Cardiac septum (tissue), 1 donor: ENCODE measurements at regions not wholly inside any gene's neighbourhood (a gene's known extent, or its start where the extent isn't known, plus 50 kb on each side); places are given as distances from the start of the nearest gene placed in this dataset.
"Not testable (repeated sequence)": the region's sequence is repeated elsewhere in the genome, so short reads cannot be mapped to it uniquely, and the experiment has no call there.

ENCODE experiments used
- DNase-seq: peaks from one replicate; pipeline ENCODE4 v3.0.0-alpha.2; 2020; ENCODE audit warnings: low spot score
- intact Hi-C: fragments of 100-400 bp; cut with DNase I; formaldehyde crosslinking; loops from one replicate; pipeline ENCODE4 v1.14.0; 2022
- donor health status: DM: no; HTN: no; CAD: no.

- intact Hi-C loops: no loop called here
- no peak for DNase-seq
These were observed 182.7 kb downstream of the UXS1 start for GRCh38 chr2:106011380-106011779.

DNA sequence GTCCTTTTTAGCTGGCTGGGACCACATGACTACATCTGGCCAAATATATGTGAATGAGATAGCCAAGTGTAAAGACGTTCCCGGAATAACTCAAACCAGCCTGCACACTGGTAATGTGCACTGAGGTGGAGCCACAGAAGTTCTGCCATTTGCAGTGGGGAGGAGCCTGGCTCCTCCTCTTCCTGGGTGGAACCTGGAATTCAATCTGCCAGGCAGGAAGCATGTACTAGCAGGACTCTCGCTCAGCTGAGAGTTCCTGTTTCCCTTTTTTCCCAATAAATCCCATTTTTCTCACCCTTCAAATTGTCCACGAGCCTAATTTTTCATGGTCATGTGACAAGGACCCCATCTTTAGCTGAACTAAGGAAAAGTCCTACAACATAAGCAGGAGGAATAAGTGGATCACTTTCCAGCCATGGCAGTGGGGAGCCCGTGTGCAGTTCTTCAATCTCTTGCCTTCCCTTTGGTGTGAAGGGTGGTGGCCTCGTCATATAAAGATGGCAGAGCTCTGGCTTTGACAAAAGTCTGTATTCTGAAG lies 183.2 kb downstream of the UXS1 start:
- intact Hi-C loops: no loop called here
- no peak for DNase-seq

GRCh38 chr2:106009096-106009495 lies 185.0 kb downstream of the UXS1 start:
- intact Hi-C loops: no loop called here
- DNase-seq: no peak

DNA sequence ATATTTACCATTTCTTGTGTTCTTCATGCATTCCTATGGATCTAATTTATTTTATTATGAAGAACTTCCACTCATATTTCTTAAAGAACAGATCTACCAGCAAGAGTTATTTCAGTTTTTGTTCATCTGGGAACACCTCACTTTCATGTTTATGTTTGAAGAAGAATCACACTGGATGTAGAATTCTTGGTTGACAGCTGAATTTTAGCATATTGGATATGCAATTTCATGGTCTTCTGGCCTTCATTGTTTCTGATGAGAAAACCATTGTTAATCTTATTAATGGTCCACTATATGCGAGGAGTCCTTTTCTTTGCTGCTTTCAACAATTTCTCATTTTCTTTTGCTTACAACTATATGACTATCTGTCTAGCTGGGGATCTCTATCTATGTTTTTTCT lies 189.2 kb downstream of the UXS1 start:
- intact Hi-C loops: no loop called here
- no peak for DNase-seq

GRCh38 chr2:105999211-105999989 lies 194.7 kb downstream of the UXS1 start:
- no peak for DNase-seq
- intact Hi-C loops: no loop called here

GRCh38 chr2:105997711-105998110 lies 196.4 kb downstream of the UXS1 start:
- DNase-seq: no peak
- intact Hi-C loops: no loop called here

- intact Hi-C loops: no loop called here
These were observed 203.5 kb downstream of the UXS1 start for GRCh38 chr2:105990624-105991023.

GRCh38 chr2:105989803-105990202 lies 204.3 kb downstream of the UXS1 start:
- intact Hi-C loops, DNase-seq: not testable (repeated sequence)

More at GRCh38 chr2:105990624-105991023, 203.5 kb downstream of the UXS1 start:
- no peak for DNase-seq

- intact Hi-C loops: no loop called here
These were observed 205.0 kb downstream of the UXS1 start for GRCh38 chr2:105989070-105989469.

DNA sequence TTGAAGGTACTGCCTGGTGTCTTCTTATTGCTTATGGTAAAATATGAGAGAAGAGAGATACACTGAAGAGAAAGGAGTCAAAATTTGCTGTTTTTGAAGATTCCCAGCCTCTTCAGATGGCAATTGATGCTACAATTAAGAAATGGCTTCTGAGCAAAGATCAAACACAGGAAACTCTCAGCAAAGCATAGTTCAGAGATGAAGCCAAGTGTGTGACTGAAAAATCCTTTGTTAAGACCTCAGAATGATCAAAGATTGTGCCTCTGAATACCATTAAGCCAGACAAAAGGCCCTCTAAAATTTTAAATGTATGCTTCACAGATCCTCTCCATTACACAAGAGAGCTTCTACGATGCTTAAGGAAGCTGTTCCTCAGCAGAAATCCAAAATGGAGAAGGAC lies 216.3 kb downstream of the UXS1 start:
- intact Hi-C loops: no loop called here
- no peak for DNase-seq

More at GRCh38 chr2:105989070-105989469, 205.0 kb downstream of the UXS1 start:
- DNase-seq: no peak

DNA sequence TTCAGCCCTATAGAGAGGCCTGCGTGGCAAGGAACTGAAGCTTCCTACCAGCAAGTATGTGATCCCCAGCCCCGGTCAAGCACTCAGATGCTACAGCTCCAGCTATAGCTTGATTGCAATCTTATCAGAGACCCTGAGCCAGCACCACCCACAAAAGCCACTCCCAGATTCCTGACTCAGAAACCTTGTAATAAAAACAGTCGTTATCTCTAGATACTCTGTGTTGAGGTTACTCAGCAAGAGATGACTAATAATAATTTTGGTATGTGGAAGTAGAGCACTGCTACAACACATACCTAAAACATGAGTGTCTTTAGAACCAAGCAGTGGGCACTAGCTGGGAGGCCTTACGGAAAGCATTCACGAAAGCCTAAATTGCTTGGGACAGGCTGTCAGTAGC lies 216.9 kb downstream of the UXS1 start:
- intact Hi-C loops: no loop called here

DNA sequence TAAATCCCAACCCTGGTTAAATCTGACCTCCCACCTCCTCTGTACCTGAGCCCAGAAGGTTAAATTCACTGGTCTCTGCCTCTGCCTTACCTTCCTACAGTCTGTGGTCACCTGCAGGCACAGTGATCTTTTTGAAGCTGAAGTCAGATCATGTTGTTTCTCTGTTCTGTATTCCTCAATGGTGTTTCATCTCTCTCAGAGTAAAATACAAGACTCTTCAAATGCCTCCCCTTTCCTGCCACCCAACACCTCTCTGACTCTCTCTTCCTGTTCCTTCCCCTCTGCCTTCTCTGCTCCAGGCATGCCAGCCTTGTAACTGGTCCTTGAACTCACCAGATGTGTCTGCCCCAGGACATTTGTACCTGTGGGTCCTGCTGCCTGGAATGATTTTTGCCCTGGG lies 219.3 kb downstream of the UXS1 start:
- intact Hi-C loops: no loop called here
- DNase-seq: no peak

More for the DNA sequence above, 216.9 kb downstream of the UXS1 start:
- no peak for DNase-seq

DNA sequence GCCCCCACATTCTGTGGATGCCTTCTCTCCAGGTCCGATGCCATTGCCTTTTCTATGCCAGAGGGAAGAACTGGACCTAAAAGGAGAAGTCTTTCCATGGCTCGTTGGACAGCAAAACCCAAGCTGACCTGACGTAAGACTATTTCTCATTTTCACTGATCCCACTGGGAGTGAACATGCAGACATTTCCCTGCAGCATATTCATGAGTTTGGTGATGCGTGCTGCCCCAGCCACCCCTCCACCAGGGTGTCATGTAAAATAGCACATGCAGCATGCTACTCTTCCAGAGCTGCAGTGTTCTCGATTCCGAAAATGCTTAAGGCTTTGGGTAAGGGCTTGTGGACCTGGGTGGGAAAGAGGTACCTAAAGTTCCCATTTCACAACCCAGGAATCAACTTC lies 221.2 kb downstream of the UXS1 start:
- intact Hi-C loops: no loop called here
- no peak for DNase-seq

- no peak for DNase-seq
- intact Hi-C loops: no loop called here
These were observed 221.9 kb downstream of the UXS1 start for GRCh38 chr2:105972246-105972645.

DNA sequence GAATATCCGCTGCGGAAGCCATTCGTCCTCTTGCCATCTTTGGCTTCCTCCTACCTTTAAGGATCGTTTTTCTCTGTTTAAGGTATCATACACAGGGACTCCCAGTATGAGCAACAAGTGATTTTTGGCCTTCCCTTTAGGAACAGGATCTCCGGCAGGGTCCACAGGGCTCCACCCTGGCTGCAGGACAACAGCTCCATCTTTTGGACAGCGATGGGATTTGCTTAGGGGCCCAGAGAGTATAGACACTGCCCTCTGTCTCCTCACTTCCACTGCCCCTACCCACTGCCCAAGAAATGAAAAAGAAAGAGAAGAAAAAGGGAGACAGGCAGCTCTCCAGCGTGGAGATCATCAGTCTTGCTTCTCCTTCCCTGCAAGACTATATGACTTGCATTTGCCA lies 224.5 kb downstream of the UXS1 start:
- DNase-seq: no peak
- intact Hi-C loops: loop anchor here (10.0 kb wide), 1 partner anchor 395 kb away; no protein-coding TSS in a partner anchor

DNA sequence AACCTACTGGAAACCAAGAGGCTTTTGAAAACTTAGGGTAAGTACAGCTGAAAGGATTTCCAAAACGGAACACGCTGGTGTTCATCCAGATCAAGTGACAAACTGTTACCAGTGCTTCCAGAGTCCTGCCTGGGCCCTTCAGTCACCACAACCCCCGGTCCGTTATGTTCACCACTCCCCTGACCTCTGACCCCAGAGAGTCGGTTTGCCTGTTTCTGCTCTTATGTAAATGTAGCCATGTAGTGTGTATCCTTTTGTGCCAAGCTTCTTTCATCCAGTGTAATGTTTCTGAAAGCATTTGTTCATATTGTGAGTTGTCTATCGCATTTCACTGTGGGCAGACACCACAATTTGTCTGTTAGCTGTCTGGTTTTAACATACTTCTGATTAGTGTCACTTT lies 217.5 kb downstream of the NCK2 start:
- no peak for DNase-seq
- intact Hi-C loops: loop anchor here (10.0 kb wide), 1 partner anchor 387 kb away; no protein-coding TSS in a partner anchor

- intact Hi-C loops: loop anchor here (10.0 kb wide), 1 partner anchor 387 kb away; no protein-coding TSS in a partner anchor
- no peak for DNase-seq
These were observed 217.0 kb downstream of the NCK2 start for GRCh38 chr2:105961599-105962146.

DNA sequence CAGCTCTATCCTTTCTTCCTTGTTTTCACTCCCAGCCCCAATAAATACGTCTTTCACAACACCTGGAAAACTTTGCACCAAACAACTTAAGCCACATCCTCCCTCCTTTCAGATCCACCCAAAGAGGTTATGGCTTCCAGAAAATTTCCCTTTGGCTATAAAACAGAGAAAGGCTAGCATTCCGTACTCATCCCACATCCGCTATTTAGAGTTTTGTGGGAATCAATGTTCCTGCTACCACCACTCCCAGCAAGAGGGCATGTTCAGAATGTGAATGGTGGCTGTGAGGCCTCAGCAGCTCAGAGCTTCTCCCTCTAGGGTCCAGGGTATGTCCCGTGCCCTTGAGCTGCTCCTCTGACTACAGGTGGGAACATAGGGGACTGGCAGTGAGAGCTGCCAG lies 214.6 kb downstream of the NCK2 start:
- DNase-seq: no peak
- intact Hi-C loops: no loop called here

DNA sequence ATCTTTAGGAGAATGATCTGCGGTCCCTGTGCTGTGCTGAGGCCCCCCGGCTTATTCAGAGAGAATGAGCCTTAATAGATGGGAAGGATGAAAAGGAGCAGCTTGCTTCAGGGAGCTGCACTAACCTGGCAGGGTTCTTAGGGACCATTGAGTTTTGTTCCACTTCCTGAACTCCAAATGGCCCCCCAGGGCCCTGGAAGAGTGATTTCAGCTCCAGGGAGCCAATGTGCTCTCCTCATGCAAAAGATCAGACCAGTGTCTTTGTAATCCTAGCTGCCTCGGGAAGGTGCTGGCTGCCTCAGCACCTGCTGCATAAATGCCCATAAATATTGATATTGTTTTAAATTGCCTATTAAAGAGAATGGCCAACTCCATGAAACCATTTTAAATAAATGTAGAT lies 210.2 kb downstream of the NCK2 start:
- no peak for DNase-seq
- intact Hi-C loops: no loop called here

- intact Hi-C loops: no loop called here
- DNase-seq: no peak
These were observed 209.2 kb downstream of the NCK2 start for GRCh38 chr2:105953942-105954341.

GRCh38 chr2:105952131-105952530 lies 207.4 kb downstream of the NCK2 start:
- intact Hi-C loops: no loop called here
- no peak for DNase-seq
